ENCODE measurements at regions not wholly inside any gene's neighbourhood (a gene's known extent, or its start where the extent isn't known, plus 50 kb on each side); places are given as distances from the start of the nearest gene placed in this dataset.

- no peak for TF ChIP-seq EZH2 (IDR thresholded peaks at IDR 0.05; ENCODE audit: borderline replicate concordance, insufficient read depth, low read length, poor library complexity, severe bottlenecking)
- no peak for TF ChIP-seq EP300 (conservative IDR thresholded peaks at IDR 0.05; ENCODE audit: poor library complexity, severe bottlenecking)
- no peak for TF ChIP-seq CTCF (IDR thresholded peaks at IDR 0.05; ENCODE audit: poor library complexity, severe bottlenecking)
- TF ChIP-seq MXI1 (conservative IDR thresholded peaks at IDR 0.05; ENCODE audit: poor library complexity, severe bottlenecking) = no peak
- no peak for TF ChIP-seq POLR2AphosphoS5 (IDR thresholded peaks at IDR 0.05)
Measured at GRCh38 chr16:54466233-54466632, 179.6 kb upstream of the IRX3 start.
